HepG2 (cell line): ENCODE measurements at regions not wholly inside any gene's neighbourhood (a gene's known extent, or its start where the extent isn't known, plus 50 kb on each side); places are given as distances from the start of the nearest gene placed in this dataset.

Experiments
- ATAC-seq: fragments of 200-7000 bp; cut with Tn5 transposase; 3 replicates; pipeline ENCODE4 v1.9.1; 2020; ENCODE audit warnings: mild to moderate bottlenecking, moderate library complexity
- BruUV-seq: library from RNA; stranded (reverse); fragments of 400-500 nt; replicated peaks from 2 replicates; lab custom pipeline; 2021; lab: Mats Ljungman, UMichigan
- CTCF ChIA-PET: fragments of 300-600 bp; formaldehyde crosslinking; extraction: SDS; loops from one replicate; lab custom pipeline; 2021; ENCODE audit warnings: low total read pairs, inconsistent platforms, low intra/inter-chr PET ratio; lab: Yijun Ruan, JAX
- POLR2A ChIA-PET: fragments of 350-600 bp; sonication (Branson Sonifier 250); formaldehyde crosslinking; loops from one replicate; lab custom pipeline; 2020; ENCODE audit warnings: antibody characterized with exemption, inconsistent platforms; lab: Yijun Ruan, JAX
- DNase-seq: peaks from one replicate; pipeline ENCODE4 v3.0.0-alpha.2; 2015; ENCODE audit warnings: low spot score
- FAIRE-seq: peaks from 3 replicates; lab custom pipeline; 2011; peaks lifted over from hg19 to GRCh38; lab: Jason Lieb, UNC
- H2AFZ ChIP-seq: one replicate; pipeline ENCODE4 v1.6.1; 2011; ENCODE audit warnings: low read length, inconsistent platforms
- H3K27ac ChIP-seq: fragments of 300-600 bp; 3 replicates; pipeline ENCODE4 v1.8.0; 2011; ENCODE audit warnings: mixed run types, mild to moderate bottlenecking, mixed read lengths, low read length, inconsistent platforms; ENCODE audit not compliant: insufficient read depth; ENCODE audit errors: extremely low read length
- H3K27me3 ChIP-seq, 2 experiments: fragments of 200-600 bp in 1 of 2; 2 replicates in 1 of 2; 3 replicates in 1 of 2; pipeline versions ENCODE4 v1.6.0 to v1.8.0; 2011; ENCODE audit warnings: low read length in 2 of 2, mild to moderate bottlenecking in 2 of 2, moderate library complexity in 2 of 2, inconsistent platforms in 1 of 2; ENCODE audit not compliant: insufficient read depth in 2 of 2, control insufficient read depth in 1 of 2
- H3K36me3 ChIP-seq, 2 experiments: fragments of 200-600 bp in 1 of 2; replicated peaks in 1 of 2; 2 replicates in 1 of 2; 3 replicates in 1 of 2; pipeline versions ENCODE4 v1.5.1 to v1.8.0; 2011; ENCODE audit warnings: low read length in 2 of 2, inconsistent platforms in 1 of 2; ENCODE audit not compliant: insufficient read depth in 2 of 2, control insufficient read depth in 1 of 2
- H3K4me1 ChIP-seq: 2 replicates; pipeline ENCODE4 v1.5.1; 2012; ENCODE audit warnings: low read length, inconsistent platforms; ENCODE audit not compliant: insufficient read depth
- H3K4me2 ChIP-seq: 2 replicates; pipeline ENCODE4 v1.6.0; 2011; ENCODE audit warnings: low read depth, low read length, inconsistent platforms
- H3K4me3 ChIP-seq, 3 experiments: fragments of 200-600 bp in 1 of 3; sonication (generic), shearing (Covaris generic) in 1 of 3; replicated peaks in 1 of 3; 2 replicates each; pipeline ENCODE4 v1.5.1; 2011 to 2016; ENCODE audit warnings: low read length in 3 of 3, inconsistent platforms in 2 of 3, low read depth in 2 of 3, mild to moderate bottlenecking in 2 of 3, control low read depth in 1 of 3, mixed read lengths in 1 of 3; ENCODE audit not compliant: insufficient read depth in 1 of 3
- H3K79me2 ChIP-seq: one replicate; pipeline ENCODE4 v1.6.1; 2011; ENCODE audit warnings: low read length, inconsistent platforms; ENCODE audit not compliant: insufficient read depth
- H3K9ac ChIP-seq: 2 replicates; pipeline ENCODE4 v1.6.0; 2011; ENCODE audit warnings: mild to moderate bottlenecking, low read depth, low read length, inconsistent platforms; ENCODE audit not compliant: insufficient read depth
- H3K9me3 ChIP-seq: 2 replicates; pipeline ENCODE4 v1.5.1; 2012; ENCODE audit warnings: mild to moderate bottlenecking, low read length
- H4K20me1 ChIP-seq: 2 replicates; pipeline ENCODE4 v1.6.0; 2011; ENCODE audit warnings: inconsistent platforms, mild to moderate bottlenecking, low read length, moderate library complexity; ENCODE audit not compliant: insufficient read depth
- CBX5 ChIP-seq: sonication (generic); formaldehyde crosslinking; IDR thresholded peaks from 2 replicates; pipeline ENCODE4 v1.4.0; 2020; ENCODE audit warnings: missing genetic modification reagents, borderline replicate concordance
- CEBPB ChIP-seq: IDR thresholded peaks from 2 replicates; pipeline ENCODE4 v1.6.1; 2011; ENCODE audit warnings: low read depth, low read length, improper control_type of control experiment, borderline replicate concordance
- E2F2 ChIP-seq: sonication (generic); formaldehyde crosslinking; IDR thresholded peaks from 2 replicates; pipeline ENCODE4 v1.4.0; 2020; ENCODE audit warnings: missing genetic modification reagents, borderline replicate concordance
- IKZF1 ChIP-seq: fragments of 450-650 bp; IDR thresholded peaks from 2 replicates; pipeline ENCODE4 v1.7.1; 2016
- NFYB ChIP-seq: sonication (generic); formaldehyde crosslinking; IDR thresholded peaks from 2 replicates; pipeline ENCODE4 v1.4.0; 2020; ENCODE audit warnings: missing genetic modification reagents
- NR1H2 ChIP-seq: sonication (generic); formaldehyde crosslinking; IDR thresholded peaks from 2 replicates; pipeline ENCODE4 v1.8.1; 2022; ENCODE audit warnings: low read depth, missing genetic modification reagents, borderline replicate concordance
- SMAD9 ChIP-seq: sonication (generic); formaldehyde crosslinking; IDR thresholded peaks from 2 replicates; pipeline ENCODE4 v1.5.1; 2020; ENCODE audit warnings: mild to moderate bottlenecking, missing genetic modification reagents
- SMARCE1 ChIP-seq: fragments of 450-650 bp; IDR thresholded peaks from 2 replicates; pipeline ENCODE4 v1.6.1; 2017; ENCODE audit warnings: borderline replicate concordance
- TRIM24 ChIP-seq: sonication (generic); formaldehyde crosslinking; IDR thresholded peaks from 2 replicates; pipeline ENCODE4 v1.8.0; 2022; ENCODE audit warnings: mild to moderate bottlenecking, missing genetic modification reagents
- U2AF1 ChIP-seq: fragments of 200-400 bp; formaldehyde crosslinking; optimal IDR thresholded peaks from 2 replicates; pipeline ENCODE3; 2017; ENCODE audit warnings: mild to moderate bottlenecking, low read depth, low read length
- ZBTB7A ChIP-seq: sonication (generic); formaldehyde crosslinking; IDR thresholded peaks from 2 replicates; pipeline ENCODE4 v1.8.0; 2022; ENCODE audit warnings: mild to moderate bottlenecking, missing genetic modification reagents
- ZNF30 ChIP-seq: sonication (generic); formaldehyde crosslinking; IDR thresholded peaks from 2 replicates; pipeline ENCODE4 v1.5.0; 2020; ENCODE audit warnings: mild to moderate bottlenecking, missing genetic modification reagents
- ZNF383 ChIP-seq: sonication (generic); formaldehyde crosslinking; IDR thresholded peaks from 2 replicates; pipeline ENCODE4 v1.4.0; 2020; ENCODE audit warnings: missing genetic modification reagents, mild to moderate bottlenecking, borderline replicate concordance
- WGBS: methylation state at CpG from one replicate; pipeline ENCODE4 v1.1.6; 2017; ENCODE audit warnings: low lambda C conversion rate; 5-methylcytosine and 5-hydroxymethylcytosine counted together
- in situ Hi-C: cut with HindIII; loops from 2 replicates; pipeline ENCODE4 v1.10.0; 2017; ENCODE audit warnings: low pct_unique_long_range_greater_than_20kb; ENCODE audit not compliant: extremely low pct_ligation_motif_present
- intact Hi-C: fragments of 100-400 bp; cut with micrococcal nuclease; formaldehyde crosslinking; loops from one replicate; pipeline ENCODE4 v1.10.0; 2022; ENCODE audit not compliant: unreplicated experiment
- TF ChIP-seq, protein P1 (sequence below): sonication (generic); formaldehyde crosslinking; IDR thresholded peaks from 2 replicates; pipeline ENCODE4 v1.8.0; 2022; ENCODE audit warnings: missing genetic modification reagents, mild to moderate bottlenecking, borderline replicate concordance
- TF ChIP-seq, protein P2 (sequence below): sonication (generic); formaldehyde crosslinking; conservative IDR thresholded peaks from 2 replicates; pipeline ENCODE4 v1.5.0; 2020; ENCODE audit warnings: missing genetic modification reagents
- TF ChIP-seq, protein P3 (sequence below): sonication (generic); formaldehyde crosslinking; IDR thresholded peaks from 2 replicates; pipeline ENCODE4 v1.8.0; 2022; ENCODE audit warnings: mild to moderate bottlenecking, missing genetic modification reagents
- TF ChIP-seq, protein P4 (sequence below): sonication (generic); formaldehyde crosslinking; IDR thresholded peaks from 2 replicates; pipeline ENCODE4 v1.9.0; 2021; ENCODE audit warnings: missing genetic modification reagents, mild to moderate bottlenecking, borderline replicate concordance
- TF ChIP-seq, protein P5 (sequence below), 2 experiments: fragments of 450-650 bp in 1 of 2; sonication (generic) in 1 of 2; formaldehyde crosslinking; IDR thresholded peaks; 2 replicates each; pipeline versions ENCODE4 v1.5.0 to v1.8.0; 2020 to 2022; ENCODE audit warnings: mild to moderate bottlenecking in 1 of 2, missing genetic modification reagents in 1 of 2

- H3K27ac ChIP-seq, result no peak overlapping the region
- in situ Hi-C loops (no loop called here), intact Hi-C loops (no loop called here)
- no peaks in the 10 kb centered on the region for H3K9me3 ChIP-seq
- CTCF ChIA-PET, result no interaction called here
- no peaks in the 10 kb centered on the region for H3K79me2 ChIP-seq
- H3K4me3 ChIP-seq, result no peak overlapping the region
- BruUV-seq, result no TSS peak
- no peak overlapping the region for H2AFZ ChIP-seq
- POLR2A ChIA-PET, result no interaction called here
- no peak for FAIRE-seq
- H4K20me1 ChIP-seq, result no peaks in the 10 kb centered on the region
- ATAC-seq, result no peak
- DNase-seq, result no peak
- WGBS, result 48% methylated on average over 1 of the region's 1 CpG
- H3K4me1 ChIP-seq, result no peaks in the 10 kb centered on the region
- no peak overlapping the region for H3K9ac ChIP-seq
- H3K4me2 ChIP-seq, result no peak overlapping the region
- H3K27me3 ChIP-seq, result no peaks in the 10 kb centered on the region
- no peaks in the 10 kb centered on the region for H3K36me3 ChIP-seq
- no peak for TF ChIP-seq SMAD9 (CRISPR knock-in tag)
- no peak for TF ChIP-seq U2AF1
- no peak for TF ChIP-seq TRIM24 (CRISPR knock-in tag)
- TF ChIP-seq, protein P1, sequence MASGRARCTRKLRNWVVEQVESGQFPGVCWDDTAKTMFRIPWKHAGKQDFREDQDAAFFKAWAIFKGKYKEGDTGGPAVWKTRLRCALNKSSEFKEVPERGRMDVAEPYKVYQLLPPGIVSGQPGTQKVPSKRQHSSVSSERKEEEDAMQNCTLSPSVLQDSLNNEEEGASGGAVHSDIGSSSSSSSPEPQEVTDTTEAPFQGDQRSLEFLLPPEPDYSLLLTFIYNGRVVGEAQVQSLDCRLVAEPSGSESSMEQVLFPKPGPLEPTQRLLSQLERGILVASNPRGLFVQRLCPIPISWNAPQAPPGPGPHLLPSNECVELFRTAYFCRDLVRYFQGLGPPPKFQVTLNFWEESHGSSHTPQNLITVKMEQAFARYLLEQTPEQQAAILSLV (CRISPR knock-in tag), result no peak
- TF ChIP-seq NFYB (CRISPR knock-in tag), result no peak
- no peak for TF ChIP-seq ZBTB7A
- TF ChIP-seq CEBPB, result no peak
- no peak for TF ChIP-seq CBX5 (CRISPR knock-in tag)
- TF ChIP-seq, protein P2, sequence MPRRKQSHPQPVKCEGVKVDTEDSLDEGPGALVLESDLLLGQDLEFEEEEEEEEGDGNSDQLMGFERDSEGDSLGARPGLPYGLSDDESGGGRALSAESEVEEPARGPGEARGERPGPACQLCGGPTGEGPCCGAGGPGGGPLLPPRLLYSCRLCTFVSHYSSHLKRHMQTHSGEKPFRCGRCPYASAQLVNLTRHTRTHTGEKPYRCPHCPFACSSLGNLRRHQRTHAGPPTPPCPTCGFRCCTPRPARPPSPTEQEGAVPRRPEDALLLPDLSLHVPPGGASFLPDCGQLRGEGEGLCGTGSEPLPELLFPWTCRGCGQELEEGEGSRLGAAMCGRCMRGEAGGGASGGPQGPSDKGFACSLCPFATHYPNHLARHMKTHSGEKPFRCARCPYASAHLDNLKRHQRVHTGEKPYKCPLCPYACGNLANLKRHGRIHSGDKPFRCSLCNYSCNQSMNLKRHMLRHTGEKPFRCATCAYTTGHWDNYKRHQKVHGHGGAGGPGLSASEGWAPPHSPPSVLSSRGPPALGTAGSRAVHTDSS (CRISPR knock-in tag), result no peak
- TF ChIP-seq NR1H2 (CRISPR knock-in tag), result no peak
- TF ChIP-seq IKZF1, result no peak
- TF ChIP-seq, protein P3, sequence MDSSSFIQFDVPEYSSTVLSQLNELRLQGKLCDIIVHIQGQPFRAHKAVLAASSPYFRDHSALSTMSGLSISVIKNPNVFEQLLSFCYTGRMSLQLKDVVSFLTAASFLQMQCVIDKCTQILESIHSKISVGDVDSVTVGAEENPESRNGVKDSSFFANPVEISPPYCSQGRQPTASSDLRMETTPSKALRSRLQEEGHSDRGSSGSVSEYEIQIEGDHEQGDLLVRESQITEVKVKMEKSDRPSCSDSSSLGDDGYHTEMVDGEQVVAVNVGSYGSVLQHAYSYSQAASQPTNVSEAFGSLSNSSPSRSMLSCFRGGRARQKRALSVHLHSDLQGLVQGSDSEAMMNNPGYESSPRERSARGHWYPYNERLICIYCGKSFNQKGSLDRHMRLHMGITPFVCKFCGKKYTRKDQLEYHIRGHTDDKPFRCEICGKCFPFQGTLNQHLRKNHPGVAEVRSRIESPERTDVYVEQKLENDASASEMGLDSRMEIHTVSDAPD, result no peak
- TF ChIP-seq SMARCE1, result no peak
- TF ChIP-seq ZNF30 (CRISPR knock-in tag), result no peak
- TF ChIP-seq, protein P4, sequence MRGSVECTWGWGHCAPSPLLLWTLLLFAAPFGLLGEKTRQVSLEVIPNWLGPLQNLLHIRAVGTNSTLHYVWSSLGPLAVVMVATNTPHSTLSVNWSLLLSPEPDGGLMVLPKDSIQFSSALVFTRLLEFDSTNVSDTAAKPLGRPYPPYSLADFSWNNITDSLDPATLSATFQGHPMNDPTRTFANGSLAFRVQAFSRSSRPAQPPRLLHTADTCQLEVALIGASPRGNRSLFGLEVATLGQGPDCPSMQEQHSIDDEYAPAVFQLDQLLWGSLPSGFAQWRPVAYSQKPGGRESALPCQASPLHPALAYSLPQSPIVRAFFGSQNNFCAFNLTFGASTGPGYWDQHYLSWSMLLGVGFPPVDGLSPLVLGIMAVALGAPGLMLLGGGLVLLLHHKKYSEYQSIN (CRISPR knock-in tag), result no peak
- TF ChIP-seq, protein P5, sequence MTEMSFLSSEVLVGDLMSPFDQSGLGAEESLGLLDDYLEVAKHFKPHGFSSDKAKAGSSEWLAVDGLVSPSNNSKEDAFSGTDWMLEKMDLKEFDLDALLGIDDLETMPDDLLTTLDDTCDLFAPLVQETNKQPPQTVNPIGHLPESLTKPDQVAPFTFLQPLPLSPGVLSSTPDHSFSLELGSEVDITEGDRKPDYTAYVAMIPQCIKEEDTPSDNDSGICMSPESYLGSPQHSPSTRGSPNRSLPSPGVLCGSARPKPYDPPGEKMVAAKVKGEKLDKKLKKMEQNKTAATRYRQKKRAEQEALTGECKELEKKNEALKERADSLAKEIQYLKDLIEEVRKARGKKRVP (CRISPR knock-in tag; IDR thresholded peaks at IDR 0.05), result no peak
- no peak for TF ChIP-seq ZNF383 (CRISPR knock-in tag)
- no peak for TF ChIP-seq E2F2 (CRISPR knock-in tag)
Observed at GRCh38 chr2:146659976-146660375, 1184.9 kb upstream of the ACVR2A start.
